A549 (cell line): ENCODE measurements at regions not wholly inside any gene's neighbourhood (a gene's known extent, or its start where the extent isn't known, plus 50 kb on each side); places are given as distances from the start of the nearest gene placed in this dataset.

Experiments used
- CHD2 ChIP-seq: fragments of 150-350 bp; IDR thresholded peaks from 2 replicates; pipeline ENCODE4 v1.6.1; 2014; ENCODE audit warnings: low read length; ENCODE audit not compliant: partially characterized antibody
- EHMT2 ChIP-seq: fragments of 200-600 bp; sonication (generic); IDR thresholded peaks from 2 replicates; pipeline ENCODE4 v1.6.1; 2016; ENCODE audit warnings: antibody characterized with exemption, low read depth, mild to moderate bottlenecking, moderate library complexity
- EP300 ChIP-seq, 2 experiments: fragments of >200 bp; sonication (Bioruptor Twin); formaldehyde crosslinking; IDR thresholded peaks; 2 replicates in 1 of 2; 3 replicates in 1 of 2; pipeline ENCODE4 v1.6.1; 2016 to 2017
- HDAC2 ChIP-seq: fragments of 200-600 bp; sonication (generic); IDR thresholded peaks from 2 replicates; pipeline ENCODE4 v1.6.1; 2016
- HOXA7 ChIP-seq: fragments of 250-450 bp; sonication (Bioruptor Pico); IDR thresholded peaks from 2 replicates; pipeline ENCODE4 v1.5.0; 2020; ENCODE audit warnings: mild to moderate bottlenecking, moderate library complexity
- KDM1A ChIP-seq: fragments of 200-600 bp; sonication (generic); IDR thresholded peaks from 2 replicates; pipeline ENCODE4 v1.6.1; 2016; ENCODE audit warnings: low read depth, mild to moderate bottlenecking
- NFE2L2 ChIP-seq: fragments of 150-350 bp; conservative IDR thresholded peaks from 2 replicates; pipeline ENCODE4 v1.6.1; 2014; ENCODE audit warnings: low read length
- POLR2A ChIP-seq: IDR thresholded peaks from 2 replicates; pipeline ENCODE4 v1.6.1; 2012; ENCODE audit warnings: mild to moderate bottlenecking, low read length
- RCOR1 ChIP-seq: fragments of 150-350 bp; IDR thresholded peaks from 2 replicates; pipeline ENCODE4 v1.6.1; 2014; ENCODE audit warnings: antibody characterized with exemption, low read length, low read depth
- RFX5 ChIP-seq: fragments of 450-650 bp; IDR thresholded peaks from 2 replicates; pipeline ENCODE4 v1.7.1; 2014; ENCODE audit warnings: antibody characterized with exemption, mild to moderate bottlenecking, moderate library complexity
- SREBF2 ChIP-seq: fragments of 450-650 bp; IDR thresholded peaks from 2 replicates; pipeline ENCODE4 v1.6.1; 2014; ENCODE audit warnings: mild to moderate bottlenecking, moderate library complexity
- ZSCAN20 ChIP-seq: fragments of 250-450 bp; sonication (Bioruptor Pico); IDR thresholded peaks from 2 replicates; pipeline ENCODE4 v1.8.0; 2022; ENCODE audit warnings: mild to moderate bottlenecking, moderate library complexity
- TF ChIP-seq, protein P1 (sequence below): fragments of >200 bp; sonication (Bioruptor Twin); formaldehyde crosslinking; IDR thresholded peaks from 3 replicates; pipeline ENCODE4 v1.5.1; 2016
- TF ChIP-seq, protein P2 (sequence below): IDR thresholded peaks from 2 replicates; pipeline ENCODE4 v1.6.1; 2012

DNA sequence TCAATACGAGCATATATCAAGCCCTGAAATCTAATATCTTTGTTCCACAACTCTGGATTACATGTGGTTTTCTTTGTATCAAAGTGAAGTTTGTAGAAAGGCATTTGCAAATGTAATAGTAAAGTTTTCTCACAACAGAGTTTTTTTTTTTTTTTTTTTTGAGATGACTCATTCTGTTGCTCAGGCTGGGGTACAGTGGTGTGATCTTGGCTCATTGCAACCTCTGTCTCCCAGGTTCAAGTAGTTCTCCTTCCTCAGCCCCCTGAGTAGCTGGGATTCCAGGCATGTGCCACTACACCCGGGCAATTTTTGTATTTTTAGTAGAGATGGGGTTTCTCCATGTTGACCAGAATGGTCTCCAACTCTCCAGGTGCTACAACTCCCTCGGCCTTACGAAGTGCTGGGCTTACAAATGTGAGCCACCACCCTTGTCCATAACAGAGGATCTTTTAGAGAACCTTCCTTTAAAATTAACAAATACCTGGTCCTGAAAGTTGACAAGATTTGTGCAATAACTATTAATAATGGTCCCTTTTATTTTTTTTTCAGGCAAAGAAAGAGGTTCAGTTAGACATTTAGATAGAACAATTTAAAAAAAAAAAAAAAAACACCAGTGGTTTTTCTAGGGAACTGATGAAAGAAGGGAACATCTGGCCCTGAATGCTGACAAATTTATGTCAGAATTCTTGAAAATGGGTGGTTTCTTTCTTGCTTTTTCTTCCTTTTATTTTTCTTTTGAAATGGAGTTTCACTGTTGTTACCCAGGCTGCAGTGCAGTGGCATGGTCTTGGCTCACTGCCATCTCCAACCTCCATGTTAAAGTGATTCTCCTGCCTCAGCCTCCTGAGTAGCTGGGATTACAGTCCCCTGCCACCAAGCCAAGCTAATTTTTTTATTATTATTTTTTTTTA is 278.5 kb downstream of the RPS4Y2 start:
- TF ChIP-seq HDAC2 (no peak), CHD2 (no peak), RFX5 (no peak), NFE2L2 (no peak), ZSCAN20 (no peak), KDM1A (no peak), EHMT2 (no peak), HOXA7 (CRISPR knock-in tag) (no peak), SREBF2 (no peak), RCOR1 (no peak), EP300 (IDR thresholded peaks at IDR 0.05) (no peak), POLR2A (no peak)
- TF ChIP-seq, protein P1, sequence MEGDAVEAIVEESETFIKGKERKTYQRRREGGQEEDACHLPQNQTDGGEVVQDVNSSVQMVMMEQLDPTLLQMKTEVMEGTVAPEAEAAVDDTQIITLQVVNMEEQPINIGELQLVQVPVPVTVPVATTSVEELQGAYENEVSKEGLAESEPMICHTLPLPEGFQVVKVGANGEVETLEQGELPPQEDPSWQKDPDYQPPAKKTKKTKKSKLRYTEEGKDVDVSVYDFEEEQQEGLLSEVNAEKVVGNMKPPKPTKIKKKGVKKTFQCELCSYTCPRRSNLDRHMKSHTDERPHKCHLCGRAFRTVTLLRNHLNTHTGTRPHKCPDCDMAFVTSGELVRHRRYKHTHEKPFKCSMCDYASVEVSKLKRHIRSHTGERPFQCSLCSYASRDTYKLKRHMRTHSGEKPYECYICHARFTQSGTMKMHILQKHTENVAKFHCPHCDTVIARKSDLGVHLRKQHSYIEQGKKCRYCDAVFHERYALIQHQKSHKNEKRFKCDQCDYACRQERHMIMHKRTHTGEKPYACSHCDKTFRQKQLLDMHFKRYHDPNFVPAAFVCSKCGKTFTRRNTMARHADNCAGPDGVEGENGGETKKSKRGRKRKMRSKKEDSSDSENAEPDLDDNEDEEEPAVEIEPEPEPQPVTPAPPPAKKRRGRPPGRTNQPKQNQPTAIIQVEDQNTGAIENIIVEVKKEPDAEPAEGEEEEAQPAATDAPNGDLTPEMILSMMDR: no peak
- TF ChIP-seq, protein P2, sequence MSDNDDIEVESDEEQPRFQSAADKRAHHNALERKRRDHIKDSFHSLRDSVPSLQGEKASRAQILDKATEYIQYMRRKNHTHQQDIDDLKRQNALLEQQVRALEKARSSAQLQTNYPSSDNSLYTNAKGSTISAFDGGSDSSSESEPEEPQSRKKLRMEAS: no peak
